Adrenal gland (tissue), 9 donors: ENCODE measurements at regions not wholly inside any gene's neighbourhood (a gene's known extent, or its start where the extent isn't known, plus 50 kb on each side); places are given as distances from the start of the nearest gene placed in this dataset.

Experiments
- DNase-seq, 7 donors: peaks; one replicate each; pipeline ENCODE4 v3.0.0-alpha.2; 2019 to 2020
- H3K27ac ChIP-seq, 5 donors: fragments of 200-600 bp; sonication (generic) in 4 of 5; 1 replicate in 3 of 5; 2 replicates in 2 of 5; pipeline versions ENCODE4 v1.5.1 to v1.8.0; 2016 to 2020; ENCODE audit warnings: mild to moderate bottlenecking in 1 of 5
- H3K27me3 ChIP-seq: fragments of 200-600 bp; 2 replicates; pipeline ENCODE4 v1.8.0; 2021
- H3K36me3 ChIP-seq, 2 donors: fragments of 200-600 bp; replicated peaks in 1 of 2; 1 replicate in 1 of 2; 2 replicates in 1 of 2; pipeline versions ENCODE4 v1.5.1 to v1.8.0; 2018 to 2022
- H3K4me1 ChIP-seq, 2 donors: fragments of 200-600 bp; replicated peaks in 1 of 2; 1 replicate in 1 of 2; 2 replicates in 1 of 2; pipeline versions ENCODE4 v1.5.1 to v1.8.0; 2018 to 2021
- H3K4me3 ChIP-seq, 4 donors: fragments of 200-600 bp; sonication (generic) in 3 of 4; one replicate each; pipeline ENCODE4 v1.5.1; 2016 to 2018
- H3K9me3 ChIP-seq, 3 donors: fragments of 200-600 bp; sonication (generic) in 1 of 3; replicated peaks in 1 of 3; 1 replicate in 2 of 3; 2 replicates in 1 of 3; pipeline versions ENCODE4 v1.5.1 to v1.8.0; 2016 to 2021
- CTCF ChIP-seq, 6 experiments: fragments of 450-650 bp in 4 of 6; fragments of 200-600 bp in 2 of 6; sonication (generic) in 1 of 6; IDR thresholded peaks; 1 replicate in 5 of 6; 2 replicates in 1 of 6; pipeline versions ENCODE4 v1.5.1 to v1.8.0; 2016 to 2021; ENCODE audit warnings: antibody characterized with exemption in 6 of 6, mild to moderate bottlenecking in 2 of 6, moderate library complexity in 1 of 6
- POLR2A ChIP-seq, 2 donors: fragments of 450-650 bp; IDR thresholded peaks; one replicate each; pipeline ENCODE4 v1.6.1; 2017; ENCODE audit warnings: antibody characterized with exemption in 2 of 2, mild to moderate bottlenecking in 2 of 2, moderate library complexity in 1 of 2
- WGBS, 4 donors: extraction: QIAGEN DNeasy Blood & Tissue Kit in 2 of 4; methylation state at CpG; one replicate each; pipeline versions ENCODE4 v1.1.5 to v1.1.7; 2013 to 2017; 5-methylcytosine and 5-hydroxymethylcytosine counted together
- intact Hi-C, 2 donors: fragments of 100-400 bp; cut with DNase I; formaldehyde crosslinking; loops; one replicate each; pipeline versions ENCODE4 v1.14.1 to v1.15.0; 2022 to 2023
- donor health status: healthy with polysubstance abuse.
- donor health status: Bipolar disorder and iron deficiency.
- donor health status: DM: yes; HTN: yes; CAD: no.
- donor health status: DM: no; HTN: no; CAD: no.
- donor health status: DM: no; HTN: no; CAD: no.

DNA sequence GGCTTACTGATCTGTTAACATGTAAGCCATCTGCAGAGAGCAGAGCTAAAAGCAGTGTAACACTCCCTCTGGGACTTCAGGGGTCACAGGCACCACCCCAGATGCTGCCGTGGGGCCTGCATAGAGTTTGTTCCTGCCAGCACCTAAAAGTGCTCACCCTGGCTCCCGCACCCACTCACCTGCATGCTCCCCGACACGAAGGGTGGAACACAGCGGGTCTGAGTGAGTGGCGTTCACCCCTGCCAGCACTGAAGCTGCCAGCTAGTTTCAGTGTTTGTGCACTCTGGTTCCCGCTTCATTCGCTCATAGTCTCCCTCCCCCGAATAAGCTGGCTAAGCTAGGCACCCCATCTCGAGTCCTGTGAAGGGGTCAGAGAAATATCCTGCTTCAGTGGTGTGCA is 1681.0 kb downstream of the NCAM2 start:
- H3K36me3 ChIP-seq: no peaks in the 10 kb centered on the region
- H3K9me3 ChIP-seq: no peaks in the 10 kb centered on the region
- H3K27me3 ChIP-seq: no peaks in the 10 kb centered on the region
- no peak overlapping the region for H3K27ac ChIP-seq
- 87 to 96% (median 89%) methylated on average over 2 to 10 of the region's 10 CpGs for WGBS, 4 donors
- TF ChIP-seq POLR2A (IDR thresholded peaks at IDR 0.05) (no peak), CTCF (IDR thresholded peaks at IDR 0.05) (no peak)
- intact Hi-C loops: no loop called here
- DNase-seq: no peak
- no peaks in the 10 kb centered on the region for H3K4me1 ChIP-seq
- H3K4me3 ChIP-seq: no peak overlapping the region

DNA sequence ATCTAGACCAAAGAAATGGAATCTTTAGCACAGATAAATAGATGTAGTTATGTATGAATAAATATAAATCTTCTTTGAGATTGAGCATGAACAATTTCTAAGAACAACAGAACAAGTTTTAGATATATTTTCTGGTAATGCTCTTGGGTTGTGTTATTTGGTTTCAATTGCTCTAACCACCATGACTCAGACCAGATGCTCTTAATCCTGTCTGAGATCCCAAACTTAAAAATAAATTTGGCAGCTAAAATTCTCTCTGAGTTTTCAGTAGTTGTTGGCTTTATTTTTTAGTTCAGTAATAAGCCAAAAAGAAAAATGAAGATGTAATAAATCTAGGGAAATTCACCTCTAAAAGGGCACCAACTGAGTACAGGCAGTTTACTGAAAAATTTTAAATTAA is 1693.4 kb downstream of the NCAM2 start:
- no peak overlapping the region for H3K4me3 ChIP-seq
- no peaks in the 10 kb centered on the region for H3K36me3 ChIP-seq
- H3K27me3 ChIP-seq: no peaks in the 10 kb centered on the region
- no peak for TF ChIP-seq POLR2A (IDR thresholded peaks at IDR 0.05)
- TF ChIP-seq CTCF (IDR thresholded peaks at IDR 0.05): no peak
- no peaks in the 10 kb centered on the region for H3K4me1 ChIP-seq
- no peaks in the 10 kb centered on the region for H3K9me3 ChIP-seq
- intact Hi-C loops: no loop called here
- no peak overlapping the region for H3K27ac ChIP-seq
- DNase-seq: no peak

DNA sequence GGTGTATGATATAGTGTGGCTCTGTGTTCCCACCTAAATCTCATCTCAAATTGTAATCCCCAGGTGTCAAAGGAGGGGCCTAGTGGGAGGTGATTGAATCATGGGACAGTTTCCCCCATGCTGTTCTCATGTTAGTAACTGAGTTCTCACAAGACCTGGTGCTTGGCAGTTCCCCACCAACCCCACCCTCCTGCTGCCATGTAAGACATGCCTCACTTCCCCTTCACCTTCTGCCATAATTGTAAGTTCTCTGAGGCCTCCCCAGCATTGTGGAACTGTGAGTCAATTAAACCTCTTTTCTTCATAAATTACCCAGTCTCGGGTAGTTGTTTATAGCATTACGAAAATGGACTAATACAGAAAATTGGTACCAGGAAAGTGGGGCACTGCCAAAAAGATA is 1705.3 kb downstream of the NCAM2 start:
- intact Hi-C loops: no loop called here
- H3K9me3 ChIP-seq: no peaks in the 10 kb centered on the region
- no peaks in the 10 kb centered on the region for H3K27me3 ChIP-seq
- TF ChIP-seq POLR2A (IDR thresholded peaks at IDR 0.05) (no peak), CTCF (IDR thresholded peaks at IDR 0.05) (no peak)
- H3K4me1 ChIP-seq: no peaks in the 10 kb centered on the region
- H3K27ac ChIP-seq: no peak overlapping the region
- 77 to 86% (median 80%) methylated on average over 2 of the region's 2 CpGs for WGBS, 4 donors
- no peak overlapping the region for H3K4me3 ChIP-seq
- no peaks in the 10 kb centered on the region for H3K36me3 ChIP-seq
- no peak for DNase-seq

DNA sequence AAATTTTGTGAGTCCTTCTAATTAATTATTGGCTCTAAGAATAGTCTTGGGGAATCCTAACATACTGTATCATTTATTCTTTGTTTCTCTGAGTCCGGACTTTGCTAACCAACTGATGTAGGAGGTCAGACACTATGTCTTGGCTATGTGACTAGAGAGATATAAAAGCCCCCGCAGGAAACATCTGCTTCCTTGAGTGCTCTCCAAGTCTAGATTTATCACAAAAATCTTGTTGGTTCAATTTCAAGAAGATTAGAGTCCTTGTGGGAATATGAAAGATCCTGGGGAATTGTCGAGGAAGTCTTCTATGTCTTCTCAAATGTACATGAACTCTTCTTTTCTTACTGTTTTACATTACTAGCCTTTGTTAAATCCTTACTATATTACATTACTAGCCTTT is 1712.5 kb downstream of the NCAM2 start:
- 35 to 42% (median 37%) methylated on average over 3 of the region's 3 CpGs for WGBS, 4 donors
- DNase-seq: peak in 1 of 7 donors; percentile 8
- Histone ChIP-seq H3K4me1 (no peaks in the 10 kb centered on the region), H3K27me3 (no peaks in the 10 kb centered on the region), H3K9me3 (no peaks in the 10 kb centered on the region), H3K4me3 (no peak overlapping the region), H3K27ac (no peak overlapping the region), H3K36me3 (no peaks in the 10 kb centered on the region)
- intact Hi-C loops: no loop called here
- TF ChIP-seq POLR2A (IDR thresholded peaks at IDR 0.05) (no peak), CTCF (IDR thresholded peaks at IDR 0.05) (no peak)
